ENCODE measurements at regions not wholly inside any gene's neighbourhood (a gene's known extent, or its start where the extent isn't known, plus 50 kb on each side); places are given as distances from the start of the nearest gene placed in this dataset. TPM values are rescaled to one million over a fixed set of nuclear protein-coding genes. Genes with fewer than 3 reads are reported as not detected.

DNA sequence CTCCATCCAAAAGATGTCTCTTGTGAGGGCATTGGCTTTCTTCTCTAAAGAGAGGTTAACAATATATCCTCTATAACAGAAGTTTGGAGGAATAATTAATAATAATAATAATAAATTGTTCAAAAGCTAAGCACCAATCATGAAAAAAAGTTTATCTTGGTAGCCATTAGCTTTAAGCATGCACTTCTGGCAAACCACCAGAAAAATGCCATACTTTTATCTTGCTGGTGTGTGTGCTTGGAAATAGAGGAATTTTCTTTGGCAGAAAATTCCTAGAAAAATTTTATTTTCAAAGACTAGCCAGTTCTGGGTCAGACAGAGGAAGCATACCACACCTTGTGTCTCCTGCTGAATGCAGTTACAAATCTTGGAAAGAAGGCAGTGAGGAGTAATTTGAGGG lies 52.5 kb upstream of the NPY start:
- Histone ChIP-seq H3K27ac (ENCODE audit: low read depth in 1 of 2, low read length in 2 of 2) (no peak overlapping the region), H3K36me3 (replicated peaks in 1 of 2; ENCODE audit: control insufficient read depth in 1 of 2, insufficient read depth in 2 of 2, low read length in 2 of 2) (no peaks in the 10 kb centered on the region)

DNA sequence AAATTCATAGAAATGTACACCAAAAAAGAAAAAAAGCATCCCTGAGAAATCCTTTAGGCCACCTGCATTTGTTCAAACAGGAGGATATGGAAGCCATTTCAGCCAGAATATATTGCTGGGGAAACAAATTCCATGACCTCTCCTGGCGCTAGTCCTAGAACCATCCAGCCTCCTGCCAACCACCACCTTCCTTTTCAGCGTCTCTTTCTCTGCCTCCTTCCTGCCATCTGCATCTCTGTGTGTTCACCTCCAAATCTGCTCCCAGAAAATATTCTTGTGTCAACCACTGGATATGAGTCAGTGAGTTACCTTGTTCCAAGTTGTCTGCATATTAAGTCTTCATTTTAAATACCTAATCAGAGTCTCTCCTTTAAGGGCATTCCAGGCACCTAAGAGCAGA lies 50.6 kb upstream of the NPY start:
- WGBS (ENCODE audit: insufficient coverage), result 67% methylated on average over 2 of the region's 2 CpGs
- H3K4me1 ChIP-seq (ENCODE audit: control insufficient read depth in 1 of 2, insufficient read depth in 2 of 2, low read length in 2 of 2), result no peaks in the 10 kb centered on the region
- H3K27me3 Mint-ChIP-seq (ENCODE audit: low read depth in 3 of 3), result peaks cover 2 to 7% (median 6%) of the 10 kb centered on the region in 3 donors
- H3K36me3 Mint-ChIP-seq, result no peaks in the 10 kb centered on the region
- intact Hi-C loops (cut with micrococcal nuclease), result no loop called here
- H3K4me3 ChIP-seq (replicated peaks in 1 of 3; ENCODE audit: low read depth in 2 of 3, low read length in 3 of 3), result no peak overlapping the region
- no peak overlapping the region for H3K9ac ChIP-seq (ENCODE audit: insufficient read depth, low read length, poor library complexity, severe bottlenecking)
- no peak overlapping the region for H2AFZ ChIP-seq (ENCODE audit: insufficient read depth, low read depth, low read length, poor library complexity, severe bottlenecking)
- no peaks in the 10 kb centered on the region for H3K4me1 Mint-ChIP-seq
- no peaks in the 10 kb centered on the region for H3K9me3 ChIP-seq (replicated peaks in 1 of 2; ENCODE audit: control insufficient read depth in 1 of 2, insufficient read depth in 1 of 2, low read length in 2 of 2)
- no peak overlapping the region for H3K4me3 Mint-ChIP-seq
- TF ChIP-seq, protein P1, sequence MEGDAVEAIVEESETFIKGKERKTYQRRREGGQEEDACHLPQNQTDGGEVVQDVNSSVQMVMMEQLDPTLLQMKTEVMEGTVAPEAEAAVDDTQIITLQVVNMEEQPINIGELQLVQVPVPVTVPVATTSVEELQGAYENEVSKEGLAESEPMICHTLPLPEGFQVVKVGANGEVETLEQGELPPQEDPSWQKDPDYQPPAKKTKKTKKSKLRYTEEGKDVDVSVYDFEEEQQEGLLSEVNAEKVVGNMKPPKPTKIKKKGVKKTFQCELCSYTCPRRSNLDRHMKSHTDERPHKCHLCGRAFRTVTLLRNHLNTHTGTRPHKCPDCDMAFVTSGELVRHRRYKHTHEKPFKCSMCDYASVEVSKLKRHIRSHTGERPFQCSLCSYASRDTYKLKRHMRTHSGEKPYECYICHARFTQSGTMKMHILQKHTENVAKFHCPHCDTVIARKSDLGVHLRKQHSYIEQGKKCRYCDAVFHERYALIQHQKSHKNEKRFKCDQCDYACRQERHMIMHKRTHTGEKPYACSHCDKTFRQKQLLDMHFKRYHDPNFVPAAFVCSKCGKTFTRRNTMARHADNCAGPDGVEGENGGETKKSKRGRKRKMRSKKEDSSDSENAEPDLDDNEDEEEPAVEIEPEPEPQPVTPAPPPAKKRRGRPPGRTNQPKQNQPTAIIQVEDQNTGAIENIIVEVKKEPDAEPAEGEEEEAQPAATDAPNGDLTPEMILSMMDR (IDR thresholded peaks at IDR 0.05), result no peak
- H4K20me1 ChIP-seq (ENCODE audit: insufficient read depth, low read length), result no peaks in the 10 kb centered on the region
- H3K27me3 ChIP-seq (ENCODE audit: control insufficient read depth in 2 of 2, insufficient read depth in 2 of 2, low read length in 2 of 2), result peaks cover 0 to 2% of the 10 kb centered on the region in 2 donors
- no peak overlapping the region for H3K27ac ChIP-seq (ENCODE audit: low read depth in 1 of 2, low read length in 2 of 2)
- H3K27ac Mint-ChIP-seq, result peak overlapping the region in 1 of 7 donors; percentile 30
- H3K9me3 Mint-ChIP-seq, result peaks cover 0 to 1% (median 0%) of the 10 kb centered on the region in 7 donors
- no peaks in the 10 kb centered on the region for H3K79me2 ChIP-seq (ENCODE audit: insufficient read depth, low read length)
- H3K36me3 ChIP-seq (replicated peaks in 1 of 2; ENCODE audit: control insufficient read depth in 1 of 2, insufficient read depth in 2 of 2, low read length in 2 of 2), result no peaks in the 10 kb centered on the region
- no peak overlapping the region for H3K4me2 ChIP-seq (replicated peaks; ENCODE audit: extremely low read depth, low read length, poor library complexity, severe bottlenecking)
- DNase-seq, result no peak

More for the DNA sequence above, 52.5 kb upstream of the NPY start:
- Histone ChIP-seq H4K20me1 (ENCODE audit: insufficient read depth, low read length) (no peaks in the 10 kb centered on the region), H3K4me2 (replicated peaks; ENCODE audit: extremely low read depth, low read length, poor library complexity, severe bottlenecking) (no peak overlapping the region), H3K27me3 (ENCODE audit: control insufficient read depth in 2 of 2, insufficient read depth in 2 of 2, low read length in 2 of 2) (peaks cover 0 to 2% of the 10 kb centered on the region in 2 donors), H3K9me3 (replicated peaks in 1 of 2; ENCODE audit: control insufficient read depth in 1 of 2, insufficient read depth in 1 of 2, low read length in 2 of 2) (no peaks in the 10 kb centered on the region), H3K4me1 (ENCODE audit: control insufficient read depth in 1 of 2, insufficient read depth in 2 of 2, low read length in 2 of 2) (no peaks in the 10 kb centered on the region), H3K79me2 (ENCODE audit: insufficient read depth, low read length) (no peaks in the 10 kb centered on the region), H3K9ac (ENCODE audit: insufficient read depth, low read length, poor library complexity, severe bottlenecking) (no peak overlapping the region), H2AFZ (ENCODE audit: insufficient read depth, low read depth, low read length, poor library complexity, severe bottlenecking) (no peak overlapping the region), H3K4me3 (replicated peaks in 1 of 3; ENCODE audit: low read depth in 2 of 3, low read length in 3 of 3) (no peak overlapping the region)
- Mint-ChIP-seq H3K36me3 (no peaks in the 10 kb centered on the region), H3K4me3 (no peak overlapping the region), H3K27ac (no peak overlapping the region), H3K9me3 (peaks cover 0 to 1% (median 0%) of the 10 kb centered on the region in 7 donors), H3K27me3 (ENCODE audit: low read depth in 3 of 3) (peaks cover 4 to 6% (median 5%) of the 10 kb centered on the region in 3 donors), H3K4me1 (no peaks in the 10 kb centered on the region)
- intact Hi-C loops (cut with micrococcal nuclease), result no loop called here
- TF ChIP-seq, protein P1 (IDR thresholded peaks at IDR 0.05), result no peak
- no peak for DNase-seq

Small RNA genes lying in the stretch of these regions (small RNA-seq; reads per million reads assigned to genes)
- gene RNA5SP228 (ENCODE audit: insufficient read length, low read depth), result not detected
